22Rv1 (cell line): ENCODE measurements at regions not wholly inside any gene's neighbourhood (a gene's known extent, or its start where the extent isn't known, plus 50 kb on each side); places are given as distances from the start of the nearest gene placed in this dataset.

Source experiments
- H3K27ac ChIP-seq: fragments of 450-650 bp; 2 replicates; pipeline ENCODE4 v1.5.1; 2017
- CTCF ChIP-seq: fragments of 450-650 bp; IDR thresholded peaks from 2 replicates; pipeline ENCODE4 v1.5.1; 2017; ENCODE audit warnings: mild to moderate bottlenecking
- ZFX ChIP-seq: fragments of 450-650 bp; IDR thresholded peaks from 2 replicates; pipeline ENCODE4 v1.6.1; 2017; ENCODE audit warnings: antibody characterized with exemption, borderline replicate concordance

- TF ChIP-seq CTCF (no peak), ZFX (no peak)
- H3K27ac ChIP-seq, result no peak overlapping the region
Measured at GRCh38 chr11:87493516-87493915, 455.8 kb downstream of the TMEM135 start.

DNA sequence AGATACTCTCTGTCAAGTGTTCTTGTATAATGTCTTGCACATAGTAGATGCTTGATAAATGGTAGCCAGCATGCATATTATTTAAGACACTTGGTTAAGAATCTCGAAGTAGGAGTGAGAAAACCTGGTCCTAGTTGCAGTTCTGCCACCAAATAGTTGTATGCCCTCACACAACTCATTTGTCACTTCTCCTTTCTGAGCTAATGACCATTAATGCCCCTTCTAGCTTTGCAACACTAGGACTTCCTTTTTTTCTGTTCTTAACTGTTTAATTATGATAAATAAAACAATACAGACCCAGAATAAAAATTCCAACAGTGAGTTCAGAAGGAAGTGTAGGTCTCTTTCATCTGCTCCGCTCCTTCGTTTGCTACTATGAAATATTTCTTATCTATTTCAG is 453.6 kb downstream of the TMEM135 start:
- TF ChIP-seq ZFX (no peak), CTCF (no peak)
- H3K27ac ChIP-seq, result no peak overlapping the region

DNA sequence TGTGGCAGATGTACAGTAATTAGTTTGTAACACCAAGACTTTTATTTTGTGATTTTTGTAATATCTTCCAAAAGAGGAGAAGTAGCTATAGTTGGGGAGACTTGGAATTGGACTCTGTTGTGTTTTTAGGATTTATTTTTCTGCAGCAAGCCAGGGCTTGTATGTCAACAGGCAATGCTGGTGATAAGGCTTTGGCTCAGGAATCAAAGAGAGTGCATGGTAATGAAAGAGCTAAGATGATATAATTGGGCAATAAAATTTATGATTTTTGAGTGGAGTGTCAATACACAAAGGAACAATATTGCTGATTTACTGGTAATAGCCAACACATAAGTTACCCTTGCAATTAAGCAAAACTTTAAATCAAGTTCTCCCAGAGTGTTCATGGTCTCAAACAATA is 452.9 kb downstream of the TMEM135 start:
- H3K27ac ChIP-seq, result no peak overlapping the region
- no peak for TF ChIP-seq ZFX
- no peak for TF ChIP-seq CTCF

DNA sequence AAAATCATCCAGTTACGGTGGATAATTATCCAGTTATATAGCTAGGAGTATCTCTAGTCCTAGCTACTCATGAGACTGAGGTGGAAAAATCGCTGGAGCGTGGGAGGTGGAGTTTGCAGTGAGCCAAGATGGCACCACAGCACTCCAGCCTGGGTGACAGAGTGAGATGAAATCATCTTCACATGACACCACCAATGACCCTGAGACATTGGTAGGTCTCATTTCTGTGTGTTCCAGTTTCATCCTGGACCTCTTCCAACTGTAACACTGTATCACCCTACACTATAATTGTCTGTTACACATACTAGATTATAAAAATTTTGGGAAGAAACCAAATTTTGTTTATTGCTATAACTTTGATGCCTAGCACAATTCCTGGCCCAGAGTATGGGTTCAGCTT is 446.8 kb downstream of the TMEM135 start:
- H3K27ac ChIP-seq, result no peak overlapping the region
- TF ChIP-seq CTCF (no peak), ZFX (no peak)

DNA sequence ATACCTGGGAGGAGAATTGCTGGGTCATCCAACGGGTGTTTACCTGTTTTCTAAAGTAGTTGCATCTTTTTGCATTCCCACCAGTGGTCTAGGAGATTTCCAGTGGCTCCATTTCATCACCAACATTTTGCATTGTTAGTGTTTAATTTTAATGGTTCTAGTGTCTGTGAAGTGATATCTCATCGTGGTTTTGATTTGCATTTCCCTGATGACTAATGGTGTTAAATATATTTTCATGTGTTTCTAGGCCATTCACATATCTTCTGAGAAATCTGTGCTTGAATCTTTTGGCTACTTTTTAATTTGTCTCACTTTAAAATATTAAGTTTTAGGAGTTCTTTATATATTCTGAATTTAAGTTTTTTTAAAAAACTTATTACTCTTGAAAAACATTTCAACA is 439.6 kb downstream of the TMEM135 start:
- no peak overlapping the region for H3K27ac ChIP-seq
- TF ChIP-seq ZFX, result no peak
- TF ChIP-seq CTCF, result no peak

GRCh38 chr11:87473174-87473573 is 435.4 kb downstream of the TMEM135 start:
- H3K27ac ChIP-seq, result no peak overlapping the region
- no peak for TF ChIP-seq CTCF
- TF ChIP-seq ZFX, result no peak

- TF ChIP-seq ZFX (no peak), CTCF (no peak)
- H3K27ac ChIP-seq, result no peak overlapping the region
Measured at GRCh38 chr11:87466223-87466622, 428.5 kb downstream of the TMEM135 start.
